SK-N-MC (cell line): ENCODE measurements at regions not wholly inside any gene's neighbourhood (a gene's known extent, or its start where the extent isn't known, plus 50 kb on each side); places are given as distances from the start of the nearest gene placed in this dataset.

Experiments used
- EZH2 ChIP-seq: fragments of 200-600 bp; sonication (generic); IDR thresholded peaks from one replicate; pipeline ENCODE4 v1.6.1; 2017; ENCODE audit warnings: antibody characterized with exemption
- POLR2AphosphoS5 ChIP-seq: IDR thresholded peaks from 2 replicates; pipeline ENCODE4 v1.6.1; 2012; ENCODE audit warnings: mild to moderate bottlenecking, low read depth, low read length, borderline replicate concordance

- no peak for TF ChIP-seq POLR2AphosphoS5
- TF ChIP-seq EZH2 = no peak
These were observed 405.8 kb upstream of the FAM98A start for GRCh38 chr2:34004936-34005335.
